HCT116 (cell line): ENCODE measurements at regions not wholly inside any gene's neighbourhood (a gene's known extent, or its start where the extent isn't known, plus 50 kb on each side); places are given as distances from the start of the nearest gene placed in this dataset.

Source experiments
- ATAC-seq: fragments of 200-7000 bp; cut with Tn5 transposase; 2 replicates; pipeline ENCODE4 v1.9.1; 2020; ENCODE audit warnings: mild to moderate bottlenecking, moderate library complexity
- BruUV-seq: library from RNA; stranded (reverse); fragments of 400-500 nt; replicated peaks from 2 replicates; lab custom pipeline; 2021; lab: Mats Ljungman, UMichigan
- CTCF ChIA-PET: fragments of 300-600 bp; sonication (Branson Sonifier 250); formaldehyde crosslinking; loops from one replicate; lab custom pipeline; 2021; ENCODE audit warnings: antibody characterized with exemption; lab: Charles Lee
- POLR2A ChIA-PET: fragments of 300-600, 350-600 bp; sonication (Branson Sonifier 250); formaldehyde crosslinking; loops from one replicate; lab custom pipeline; 2021; ENCODE audit warnings: antibody characterized with exemption; lab: Charles Lee
- RAD21 ChIA-PET, 2 experiments: fragments of 300-600 bp; sonication (Branson Sonifier 250); formaldehyde crosslinking; loops; one replicate each; lab custom pipeline; 2023; ENCODE audit warnings: low total read pairs in 2 of 2; ENCODE audit not compliant: uncharacterized antibody in 2 of 2, unreplicated experiment in 2 of 2, low non-redundant PET in 1 of 2; lab: Charles Lee
- DNase-seq: peaks from one replicate; pipeline ENCODE4 v3.0.0-alpha.2; 2010; ENCODE audit warnings: low read depth, low spot score
- H2AFZ ChIP-seq: fragments of 200-600 bp; shearing (Covaris generic), sonication (generic); 2 replicates; pipeline ENCODE4 v1.6.1; 2017; ENCODE audit warnings: low read depth, mixed run types, mixed read lengths, antibody characterized with exemption, low read length; ENCODE audit not compliant: poor library complexity, severe bottlenecking
- H3K27ac ChIP-seq: 2 replicates; pipeline ENCODE4 v1.5.1; 2012; ENCODE audit warnings: low read depth, low read length
- H3K27me3 ChIP-seq: fragments of 200-600 bp; sonication (generic); 2 replicates; pipeline ENCODE4 v1.6.1; 2016; ENCODE audit warnings: mixed run types, low read length, mixed read lengths; ENCODE audit not compliant: insufficient read depth
- H3K36me3 ChIP-seq, 2 experiments: fragments of 200-500 bp in 1 of 2; fragments of 200-600 bp in 1 of 2; sonication (Bioruptor generic) in 1 of 2; sonication (generic) in 1 of 2; 2 replicates each; pipeline versions ENCODE4 v1.5.1 to v1.6.1; 2014 to 2016; ENCODE audit warnings: low read length in 2 of 2, inconsistent platforms in 1 of 2, mixed read lengths in 1 of 2, mixed run types in 1 of 2; ENCODE audit not compliant: insufficient read depth in 2 of 2, control insufficient read depth in 1 of 2
- H3K4me1 ChIP-seq, 2 experiments: fragments of 200-600 bp in 1 of 2; sonication (generic) in 1 of 2; 2 replicates each; pipeline versions ENCODE4 v1.5.1 to v1.6.1; 2012 to 2017; ENCODE audit warnings: low read length in 2 of 2, inconsistent platforms in 1 of 2, mild to moderate bottlenecking in 1 of 2, mixed read lengths in 1 of 2, mixed run types in 1 of 2, moderate library complexity in 1 of 2; ENCODE audit not compliant: insufficient read depth in 2 of 2, control insufficient read depth in 1 of 2
- H3K4me2 ChIP-seq: fragments of 200-600 bp; sonication (generic); 2 replicates; pipeline ENCODE4 v1.6.1; 2017; ENCODE audit warnings: mixed run types, low read length, mixed read lengths
- H3K4me3 ChIP-seq, 2 experiments: fragments of 200-600 bp in 1 of 2; sonication (generic) in 1 of 2; replicated peaks in 1 of 2; 2 replicates each; pipeline ENCODE4 v1.5.1; 2011 to 2016; ENCODE audit warnings: low read length in 2 of 2, control low read depth in 1 of 2, low read depth in 1 of 2, mild to moderate bottlenecking in 1 of 2, mixed read lengths in 1 of 2, mixed run types in 1 of 2
- H3K79me2 ChIP-seq: fragments of 200-600 bp; sonication (generic); 2 replicates; pipeline ENCODE4 v1.6.1; 2017; ENCODE audit warnings: mild to moderate bottlenecking, mixed run types, low read length, moderate library complexity, mixed read lengths; ENCODE audit not compliant: insufficient read depth
- H3K9ac ChIP-seq: fragments of 200-600 bp; sonication (generic); 2 replicates; pipeline ENCODE4 v1.6.1; 2016; ENCODE audit warnings: low read length, mixed read lengths
- H3K9me2 ChIP-seq: fragments of 200-600 bp; sonication (generic), shearing (Covaris generic); 2 replicates; pipeline ENCODE4 v1.6.1; 2017; ENCODE audit warnings: mixed run types, mild to moderate bottlenecking, moderate library complexity; ENCODE audit not compliant: insufficient read depth
- H3K9me3 ChIP-seq, 2 experiments: fragments of 200-500 bp in 1 of 2; fragments of 200-600 bp in 1 of 2; sonication (Bioruptor generic) in 1 of 2; sonication (generic) in 1 of 2; 2 replicates each; pipeline ENCODE4 v1.6.1; 2014 to 2017; ENCODE audit warnings: low read length in 2 of 2, mixed read lengths in 2 of 2, inconsistent platforms in 1 of 2, low read depth in 1 of 2, mild to moderate bottlenecking in 1 of 2, mixed run types in 1 of 2, moderate library complexity in 1 of 2; ENCODE audit not compliant: control insufficient read depth in 1 of 2, insufficient read depth in 1 of 2
- H4K20me1 ChIP-seq: fragments of 200-600 bp; sonication (generic), shearing (Covaris generic); 2 replicates; pipeline ENCODE4 v1.6.1; 2017; ENCODE audit warnings: mixed run types, mild to moderate bottlenecking, moderate library complexity; ENCODE audit not compliant: insufficient read depth
- EGR1 ChIP-seq: IDR thresholded peaks from 2 replicates; pipeline ENCODE4 v1.6.1; 2012; ENCODE audit warnings: low read depth
- JUND ChIP-seq: IDR thresholded peaks from 2 replicates; pipeline ENCODE4 v1.6.1; 2012
- REST ChIP-seq: IDR thresholded peaks from 2 replicates; pipeline ENCODE4 v1.6.1; 2012; ENCODE audit warnings: low read depth
- TCF7L2 ChIP-seq: IDR thresholded peaks from 2 replicates; pipeline ENCODE4 v1.7.0; 2011; ENCODE audit warnings: borderline replicate concordance, inconsistent platforms; ENCODE audit not compliant: insufficient read depth, insufficient read length; ENCODE audit errors: extremely low read depth
- ZBTB33 ChIP-seq: IDR thresholded peaks from 2 replicates; pipeline ENCODE4 v1.6.1; 2011; ENCODE audit warnings: mild to moderate bottlenecking, low read length, moderate library complexity; ENCODE audit not compliant: insufficient replicate concordance; ENCODE audit errors: extremely low read depth
- intact Hi-C: fragments of 100-400 bp; cut with micrococcal nuclease; formaldehyde crosslinking; loops from 2 replicates; pipeline ENCODE4 v1.10.0; 2022

DNA sequence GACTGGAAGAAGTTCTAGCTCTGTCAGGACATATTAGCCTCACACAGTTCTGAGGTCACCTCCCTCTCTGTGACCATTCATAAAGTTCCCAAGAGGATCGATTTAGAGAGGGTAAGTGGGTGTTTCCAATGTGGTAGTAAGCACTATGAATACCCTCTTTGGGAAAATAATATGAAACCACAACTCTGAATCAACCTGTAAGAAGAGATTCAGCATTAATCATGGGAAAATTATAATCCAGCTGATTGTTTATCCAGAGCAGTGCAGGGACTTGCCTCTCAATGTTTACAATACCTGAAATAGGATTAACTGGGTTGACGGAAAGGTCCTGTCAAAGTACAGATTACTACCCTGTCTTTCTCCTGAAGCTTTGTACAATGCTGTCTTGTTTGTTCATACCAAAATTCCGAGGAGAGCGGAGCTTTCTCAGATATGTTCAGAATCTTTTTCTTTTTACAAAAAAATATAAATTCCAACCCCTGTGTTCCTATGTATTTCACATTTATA, 302.9 kb upstream of the DPPA4 start:
- intact Hi-C loops = no loop called here
- H3K4me1 ChIP-seq = peaks cover 7 to 32% of the 10 kb centered on the region in 2 experiments
- H3K4me3 ChIP-seq = no peak overlapping the region
- no peaks in the 10 kb centered on the region for H3K36me3 ChIP-seq
- no peaks in the 10 kb centered on the region for H3K79me2 ChIP-seq
- H3K27me3 ChIP-seq = no peaks in the 10 kb centered on the region
- no peak for TF ChIP-seq ZBTB33
- TF ChIP-seq JUND = no peak
- no peak for TF ChIP-seq TCF7L2
- TF ChIP-seq EGR1 = no peak
- TF ChIP-seq REST = no peak
- TF ChIP-seq, all 23 proteins: peak for 0
- no peaks in the 10 kb centered on the region for H4K20me1 ChIP-seq
- ChIA-PET CTCF (no interaction called here), RAD21 (no interaction called here), POLR2A (no interaction called here)
- no peaks in the 10 kb centered on the region for H3K9me3 ChIP-seq
- no TSS peak for BruUV-seq
- DNase-seq (no peak), ATAC-seq (no peak)
- H3K9ac ChIP-seq = no peak overlapping the region
- H3K27ac ChIP-seq = no peak overlapping the region
- H3K4me2 ChIP-seq = no peak overlapping the region
- no peaks in the 10 kb centered on the region for H3K9me2 ChIP-seq
- no peak overlapping the region for H2AFZ ChIP-seq
